Psoas muscle (tissue), 7 donors: ENCODE measurements at regions not wholly inside any gene's neighbourhood (a gene's known extent, or its start where the extent isn't known, plus 50 kb on each side); places are given as distances from the start of the nearest gene placed in this dataset.

ENCODE experiments used
- ATAC-seq, 4 donors: fragments of 200-7000 bp; cut with Tn5 transposase; one replicate each; pipeline ENCODE4 v1.9.1; 2020; ENCODE audit warnings: moderate library complexity in 3 of 4, mild to moderate bottlenecking in 2 of 4
- DNase-seq, 2 donors: peaks; one replicate each; pipeline ENCODE4 v3.0.0-alpha.2; 2020
- H3K27ac ChIP-seq: fragments of 200-600 bp; one replicate; pipeline ENCODE4 v1.8.0; 2022
- H3K27me3 ChIP-seq, 3 donors: fragments of 200-600 bp in 1 of 3; one replicate each; pipeline versions ENCODE4 v1.6.1 to v1.8.0; 2013 to 2022; ENCODE audit warnings: low read length in 2 of 3, mild to moderate bottlenecking in 2 of 3, moderate library complexity in 1 of 3; ENCODE audit not compliant: insufficient read depth in 3 of 3
- H3K36me3 ChIP-seq, 2 donors: fragments of 200-600 bp in 1 of 2; one replicate each; pipeline versions ENCODE4 v1.6.1 to v1.8.0; 2013 to 2022; ENCODE audit warnings: low read depth in 1 of 2, mild to moderate bottlenecking in 1 of 2, moderate library complexity in 1 of 2; ENCODE audit not compliant: insufficient read depth in 1 of 2
- H3K4me1 ChIP-seq: fragments of 200-600 bp; one replicate; pipeline ENCODE4 v1.8.0; 2022
- H3K4me3 ChIP-seq: fragments of 200-600 bp; one replicate; pipeline ENCODE4 v1.8.0; 2022; ENCODE audit warnings: mild to moderate bottlenecking
- H3K9me3 ChIP-seq: fragments of 200-600 bp; one replicate; pipeline ENCODE4 v1.8.0; 2022
- CTCF ChIP-seq: fragments of 200-600 bp; IDR thresholded peaks from one replicate; pipeline ENCODE4 v1.8.0; 2022; ENCODE audit warnings: antibody characterized with exemption
- WGBS, 3 donors: extraction: QIAGEN DNeasy Blood & Tissue Kit; methylation state at CpG; one replicate each; pipeline versions ENCODE4 v1.1.6 to v1.1.7; 2013; 5-methylcytosine and 5-hydroxymethylcytosine counted together
- intact Hi-C, 2 donors: fragments of 100-400 bp; cut with DNase I; formaldehyde crosslinking; loops; one replicate each; pipeline versions ENCODE4 v1.11.0 to v1.14.2; 2022
- donor health status: healthy with polysubstance abuse.
- donor health status: DM: no; HTN: no; CAD: no; lungs with moderate emphysema.
- donor health status: Bipolar disorder and iron deficiency.
- donor health status: healthy.
- donor health status: DM: yes; HTN: yes; CAD: no.
- donor health status: DM: no; HTN: no; CAD: no.
- donor health status: DM: yes; HTN: yes; CAD: no.

DNA sequence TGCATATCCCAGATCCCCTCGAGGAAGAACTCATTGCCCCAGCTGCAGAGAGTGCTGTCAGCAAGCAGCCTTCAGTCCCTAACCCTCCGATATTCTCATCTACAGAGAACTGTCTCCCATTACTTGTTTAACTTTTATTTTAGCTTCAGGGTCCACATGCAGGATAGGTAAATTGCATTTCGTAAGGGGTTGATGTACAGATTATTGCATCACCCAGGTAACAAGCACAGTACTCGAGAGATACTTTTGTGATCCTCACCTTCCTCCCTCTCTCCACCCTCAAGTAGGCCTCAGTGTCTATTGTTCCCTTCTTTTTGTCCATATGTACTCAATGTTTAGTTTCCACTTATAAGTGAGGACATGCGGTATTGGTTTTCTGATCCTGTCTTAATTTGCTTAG, 171.5 kb upstream of the IRS2 start:
- no peaks in the 10 kb centered on the region for H3K4me1 ChIP-seq
- H3K27me3 ChIP-seq: no peaks in the 10 kb centered on the region
- intact Hi-C loops: no loop called here
- WGBS, 3 donors: 78 to 86% (median 80%) methylated on average over 5 of the region's 5 CpGs
- DNase-seq (no peak), ATAC-seq (no peak)
- H3K27ac ChIP-seq: no peak overlapping the region
- H3K36me3 ChIP-seq: no peaks in the 10 kb centered on the region
- no peak for TF ChIP-seq CTCF
- peaks cover 9% of the 10 kb centered on the region for H3K9me3 ChIP-seq
- H3K4me3 ChIP-seq: no peak overlapping the region

DNA sequence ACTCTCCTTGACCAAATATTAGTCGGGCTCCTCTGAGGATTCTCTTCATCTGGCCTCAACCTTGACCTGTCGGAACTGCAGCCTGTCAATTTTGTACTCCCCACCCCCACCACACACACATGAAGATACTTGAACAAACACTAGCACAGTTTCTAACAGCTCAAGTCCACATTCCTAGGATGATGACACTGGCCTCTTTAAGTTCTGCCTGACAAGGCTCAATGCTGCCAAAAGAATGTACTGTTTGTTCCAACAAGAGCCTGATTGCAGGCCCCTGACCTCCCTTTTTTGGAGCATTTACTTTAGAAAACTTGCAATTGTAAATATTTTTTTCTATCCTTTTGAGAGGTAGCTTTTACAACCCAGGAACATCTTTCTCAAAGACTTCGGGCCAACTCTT, 169.2 kb upstream of the IRS2 start:
- H3K27me3 ChIP-seq: no peaks in the 10 kb centered on the region
- peaks cover 9% of the 10 kb centered on the region for H3K9me3 ChIP-seq
- H3K27ac ChIP-seq: no peak overlapping the region
- no peak for TF ChIP-seq CTCF
- no peaks in the 10 kb centered on the region for H3K36me3 ChIP-seq
- H3K4me3 ChIP-seq: no peak overlapping the region
- 64 to 89% (median 85%) methylated on average over 3 of the region's 3 CpGs for WGBS, 3 donors
- H3K4me1 ChIP-seq: no peaks in the 10 kb centered on the region
- DNase-seq (no peak), ATAC-seq (no peak)
- intact Hi-C loops: no loop called here

- ATAC-seq: no peak
- peaks cover 9% of the 10 kb centered on the region for H3K9me3 ChIP-seq
- DNase-seq: no peak
- no peak for TF ChIP-seq CTCF
- no peaks in the 10 kb centered on the region for H3K36me3 ChIP-seq
- no peak overlapping the region for H3K27ac ChIP-seq
- no peak overlapping the region for H3K4me3 ChIP-seq
- intact Hi-C loops: no loop called here
- H3K27me3 ChIP-seq: no peaks in the 10 kb centered on the region
- WGBS, 3 donors: 81 to 86% (median 83%) methylated on average over 6 of the region's 6 CpGs
- no peaks in the 10 kb centered on the region for H3K4me1 ChIP-seq
Measured at GRCh38 chr13:109954441-109954840, 168.1 kb upstream of the IRS2 start.

GRCh38 chr13:109951491-109951890, 165.1 kb upstream of the IRS2 start:
- no peaks in the 10 kb centered on the region for H3K36me3 ChIP-seq
- intact Hi-C loops: no loop called here
- H3K27ac ChIP-seq: no peak overlapping the region
- ATAC-seq: no peak
- H3K4me1 ChIP-seq: no peaks in the 10 kb centered on the region
- no peak for TF ChIP-seq CTCF
- no peak overlapping the region for H3K4me3 ChIP-seq
- DNase-seq: no peak
- no peaks in the 10 kb centered on the region for H3K27me3 ChIP-seq
- H3K9me3 ChIP-seq: no peaks in the 10 kb centered on the region
- WGBS, 3 donors: 71 to 76% (median 72%) methylated on average over 1 of the region's 1 CpG

GRCh38 chr13:109949397-109949796, 163.0 kb upstream of the IRS2 start:
- H3K36me3 ChIP-seq: no peaks in the 10 kb centered on the region
- TF ChIP-seq CTCF: no peak
- no peak overlapping the region for H3K4me3 ChIP-seq
- intact Hi-C loops: no loop called here
- no peaks in the 10 kb centered on the region for H3K27me3 ChIP-seq
- H3K9me3 ChIP-seq: no peaks in the 10 kb centered on the region
- WGBS, 3 donors: 68 to 78% (median 78%) methylated on average over 2 of the region's 2 CpGs
- no peaks in the 10 kb centered on the region for H3K4me1 ChIP-seq
- no peak overlapping the region for H3K27ac ChIP-seq
- DNase-seq (no peak), ATAC-seq (no peak)
